WERI-Rb-1 (cell line): ENCODE measurements at regions not wholly inside any gene's neighbourhood (a gene's known extent, or its start where the extent isn't known, plus 50 kb on each side); places are given as distances from the start of the nearest gene placed in this dataset.

Experiments
- DNase-seq: peaks from one replicate; pipeline ENCODE4 v3.0.0-alpha.2; 2020
- H3K27ac ChIP-seq: fragments of 250-450 bp; sonication (Bioruptor Pico); 2 replicates; pipeline ENCODE4 v1.5.1; 2020; ENCODE audit warnings: mild to moderate bottlenecking, moderate library complexity
- H3K27me3 ChIP-seq: fragments of 250-450 bp; sonication (Bioruptor Pico); 2 replicates; pipeline ENCODE4 v1.5.1; 2021; ENCODE audit warnings: mild to moderate bottlenecking, low read depth, moderate library complexity; ENCODE audit not compliant: insufficient read depth, severe bottlenecking
- H3K36me3 ChIP-seq: fragments of 250-450 bp; sonication (Bioruptor Pico); 2 replicates; pipeline ENCODE4 v1.5.1; 2020; ENCODE audit warnings: mild to moderate bottlenecking, moderate library complexity
- H3K4me3 ChIP-seq: 2 replicates; pipeline ENCODE4 v1.5.1; 2011; ENCODE audit warnings: low read depth, mild to moderate bottlenecking, control low read depth, low read length
- H3K9me3 ChIP-seq: fragments of 250-450 bp; sonication (Bioruptor Pico); 2 replicates; pipeline ENCODE4 v1.5.1; 2021; ENCODE audit warnings: mild to moderate bottlenecking, moderate library complexity; ENCODE audit not compliant: severe bottlenecking
- CTCF ChIP-seq: IDR thresholded peaks from 2 replicates; pipeline ENCODE4 v1.5.1; 2011; ENCODE audit warnings: low read depth, mild to moderate bottlenecking, control low read depth, inconsistent platforms, low read length

GRCh38 chr12:91913651-91914050, 232.0 kb downstream of the BTG1 start:
- Histone ChIP-seq H3K9me3 (peaks cover 2% of the 10 kb centered on the region), H3K27me3 (no peaks in the 10 kb centered on the region), H3K27ac (no peak overlapping the region), H3K36me3 (no peaks in the 10 kb centered on the region), H3K4me3 (no peak overlapping the region)
- no peak for TF ChIP-seq CTCF
- DNase-seq, result no peak

- H3K27me3 ChIP-seq, result no peaks in the 10 kb centered on the region
- H3K9me3 ChIP-seq, result peaks cover 2% of the 10 kb centered on the region
- no peak overlapping the region for H3K4me3 ChIP-seq
- no peaks in the 10 kb centered on the region for H3K36me3 ChIP-seq
- no peak for DNase-seq
- TF ChIP-seq CTCF, result no peak
- no peak overlapping the region for H3K27ac ChIP-seq
These were observed 232.5 kb downstream of the BTG1 start for GRCh38 chr12:91913124-91913523.

- peaks cover 4% of the 10 kb centered on the region for H3K9me3 ChIP-seq
- no peak overlapping the region for H3K4me3 ChIP-seq
- no peaks in the 10 kb centered on the region for H3K27me3 ChIP-seq
- no peaks in the 10 kb centered on the region for H3K36me3 ChIP-seq
- H3K27ac ChIP-seq, result no peak overlapping the region
- DNase-seq, result no peak
- no peak for TF ChIP-seq CTCF
These were observed 233.5 kb downstream of the BTG1 start for GRCh38 chr12:91912178-91912577.

- H3K9me3 ChIP-seq, result peaks cover 4% of the 10 kb centered on the region
- TF ChIP-seq CTCF, result no peak
- DNase-seq, result no peak
- H3K27ac ChIP-seq, result no peak overlapping the region
- H3K27me3 ChIP-seq, result no peaks in the 10 kb centered on the region
- no peaks in the 10 kb centered on the region for H3K36me3 ChIP-seq
- no peak overlapping the region for H3K4me3 ChIP-seq
These were observed 234.7 kb downstream of the BTG1 start for GRCh38 chr12:91910871-91911388.

- DNase-seq, result no peak
These were observed 242.6 kb downstream of the BTG1 start for GRCh38 chr12:91902860-91903683.

More at GRCh38 chr12:91902860-91903683, 242.6 kb downstream of the BTG1 start:
- TF ChIP-seq CTCF, result no peak
- Histone ChIP-seq H3K4me3 (no peak overlapping the region), H3K27me3 (no peaks in the 10 kb centered on the region), H3K36me3 (no peaks in the 10 kb centered on the region), H3K27ac (no peak overlapping the region), H3K9me3 (peaks cover 14% of the 10 kb centered on the region)
